Glomerular endothelial cell (primary cell): ENCODE measurements at regions not wholly inside any gene's neighbourhood (a gene's known extent, or its start where the extent isn't known, plus 50 kb on each side); places are given as distances from the start of the nearest gene placed in this dataset.
"Not testable (repeated sequence)": the region's sequence is repeated elsewhere in the genome, so short reads cannot be mapped to it uniquely, and the experiment has no call there.

Source experiments
- DNase-seq: peaks from one replicate; pipeline ENCODE4 v3.0.0-alpha.2; 2011; ENCODE audit warnings: low read depth, low spot score; ENCODE audit errors: extremely low read depth

GRCh38 chr13:82477436-82477835 is 1404.8 kb downstream of the SLITRK1 start:
- DNase-seq, result no peak

- DNase-seq, result no peak
Measured at GRCh38 chr13:82467626-82468025, 1414.6 kb downstream of the SLITRK1 start.

- not testable (repeated sequence) for DNase-seq
Measured at GRCh38 chr13:82459575-82459974, 1422.7 kb downstream of the SLITRK1 start.

- no peak for DNase-seq
Measured at GRCh38 chr13:82458169-82458568, 1424.1 kb downstream of the SLITRK1 start.

- DNase-seq, result not testable (repeated sequence)
Measured at GRCh38 chr13:82457548-82457947, 1424.7 kb downstream of the SLITRK1 start.

- DNase-seq, result no peak
Measured at GRCh38 chr13:82447416-82448077, 1434.7 kb downstream of the SLITRK1 start.

- no peak for DNase-seq
Measured at GRCh38 chr13:82439159-82439904, 1442.9 kb downstream of the SLITRK1 start.

- no peak for DNase-seq
Measured at GRCh38 chr13:82438320-82438719, 1444.0 kb downstream of the SLITRK1 start.

GRCh38 chr13:82436099-82436585 is 1446.1 kb downstream of the SLITRK1 start:
- DNase-seq, result no peak

- DNase-seq, result no peak
Measured at GRCh38 chr13:82432949-82433348, 1449.3 kb downstream of the SLITRK1 start.

GRCh38 chr13:82412749-82413148 is 1469.5 kb downstream of the SLITRK1 start:
- DNase-seq, result no peak

GRCh38 chr13:82407321-82407720 is 1475.0 kb downstream of the SLITRK1 start:
- no peak for DNase-seq

- DNase-seq, result no peak
Measured at GRCh38 chr13:82374719-82375118, 1507.6 kb downstream of the SLITRK1 start.

- no peak for DNase-seq
Measured at GRCh38 chr13:82370316-82370715, 1512.0 kb downstream of the SLITRK1 start.

- DNase-seq, result no peak
Measured at GRCh38 chr13:82364525-82364924, 1517.7 kb downstream of the SLITRK1 start.

GRCh38 chr13:82358284-82358683 is 1524.0 kb downstream of the SLITRK1 start:
- no peak for DNase-seq

- no peak for DNase-seq
Measured at GRCh38 chr13:82356667-82357410, 1525.4 kb downstream of the SLITRK1 start.

- no peak for DNase-seq
Measured at GRCh38 chr13:82344867-82345266, 1537.4 kb downstream of the SLITRK1 start.

GRCh38 chr13:82341116-82341515 is 1541.2 kb downstream of the SLITRK1 start:
- no peak for DNase-seq

GRCh38 chr13:82330499-82330898 is 1551.8 kb downstream of the SLITRK1 start:
- DNase-seq, result peak; percentile 7

GRCh38 chr13:82323101-82323500 is 1559.2 kb downstream of the SLITRK1 start:
- DNase-seq, result no peak
